Activated CD8-positive, alpha-beta T cell treated with anti-CD3 and anti-CD28 coated beads, Interleukin-2, amount 10 ng/mL, durations not matched to agents 7 days and 5 days (primary cell): ENCODE measurements at regions not wholly inside any gene's neighbourhood (a gene's known extent, or its start where the extent isn't known, plus 50 kb on each side); places are given as distances from the start of the nearest gene placed in this dataset.

ENCODE experiments used
- ATAC-seq: fragments of 150-1000 bp; cut with Tn5 transposase; one replicate; pipeline ENCODE4 v1.10.0; 2021; ENCODE audit warnings: moderate library complexity
- CTCF ChIA-PET: fragments of 350-600 bp; sonication (Branson Sonifier 250); formaldehyde crosslinking; loops from one replicate; lab custom pipeline; 2021; ENCODE audit warnings: antibody characterized with exemption; lab: Charles Lee
- POLR2A ChIA-PET: fragments of 350-600 bp; sonication (Branson Sonifier 250); formaldehyde crosslinking; loops from one replicate; lab custom pipeline; 2021; ENCODE audit warnings: antibody characterized with exemption; lab: Charles Lee
- DNase-seq: peaks from one replicate; pipeline ENCODE4 v3.0.0-alpha.2; 2020
- H3K27ac Mint-ChIP-seq: one replicate; pipeline ENCODE4 v1.8.0; 2021; ENCODE audit warnings: mild to moderate bottlenecking, mixed read lengths
- H3K27me3 Mint-ChIP-seq: one replicate; pipeline ENCODE4 v1.8.0; 2021; ENCODE audit warnings: low read depth, mixed read lengths
- H3K36me3 Mint-ChIP-seq: one replicate; pipeline ENCODE4 v1.8.0; 2021; ENCODE audit warnings: low read depth, mixed read lengths
- H3K4me1 Mint-ChIP-seq: one replicate; pipeline ENCODE4 v1.8.0; 2021; ENCODE audit warnings: low read depth, mixed read lengths
- H3K4me3 Mint-ChIP-seq: one replicate; pipeline ENCODE4 v1.8.0; 2021; ENCODE audit warnings: mild to moderate bottlenecking, mixed read lengths
- H3K9me3 Mint-ChIP-seq: one replicate; pipeline ENCODE4 v1.8.0; 2022; ENCODE audit warnings: mixed read lengths; ENCODE audit not compliant: insufficient read depth

- DNase-seq (no peak), ATAC-seq (no peak)
- H3K27me3 Mint-ChIP-seq, result no peaks in the 10 kb centered on the region
- POLR2A ChIA-PET, result no interaction called here
- H3K4me1 Mint-ChIP-seq, result no peaks in the 10 kb centered on the region
- no peak overlapping the region for H3K27ac Mint-ChIP-seq
- CTCF ChIA-PET, result no interaction called here
- no peak overlapping the region for H3K4me3 Mint-ChIP-seq
- no peaks in the 10 kb centered on the region for H3K9me3 Mint-ChIP-seq
- no peaks in the 10 kb centered on the region for H3K36me3 Mint-ChIP-seq
Measured at GRCh38 chr20:40503119-40503518, 185.9 kb downstream of the MAFB start.

GRCh38 chr20:40502576-40502975 is 186.5 kb downstream of the MAFB start:
- POLR2A ChIA-PET, result no interaction called here
- Mint-ChIP-seq H3K4me1 (no peaks in the 10 kb centered on the region), H3K27ac (no peak overlapping the region), H3K27me3 (no peaks in the 10 kb centered on the region), H3K9me3 (no peaks in the 10 kb centered on the region), H3K36me3 (no peaks in the 10 kb centered on the region), H3K4me3 (no peak overlapping the region)
- CTCF ChIA-PET, result no interaction called here
- no peak for DNase-seq
- no peak for ATAC-seq

GRCh38 chr20:40499391-40499790 is 189.6 kb downstream of the MAFB start:
- H3K27me3 Mint-ChIP-seq, result no peaks in the 10 kb centered on the region
- DNase-seq (no peak), ATAC-seq (no peak)
- no peak overlapping the region for H3K27ac Mint-ChIP-seq
- no peaks in the 10 kb centered on the region for H3K36me3 Mint-ChIP-seq
- no peak overlapping the region for H3K4me3 Mint-ChIP-seq
- no peaks in the 10 kb centered on the region for H3K9me3 Mint-ChIP-seq
- POLR2A ChIA-PET, result no interaction called here
- CTCF ChIA-PET, result no interaction called here
- H3K4me1 Mint-ChIP-seq, result no peaks in the 10 kb centered on the region

GRCh38 chr20:40497899-40498691 is 190.9 kb downstream of the MAFB start:
- H3K27me3 Mint-ChIP-seq, result no peaks in the 10 kb centered on the region
- H3K9me3 Mint-ChIP-seq, result no peaks in the 10 kb centered on the region
- CTCF ChIA-PET, result no interaction called here
- H3K36me3 Mint-ChIP-seq, result no peaks in the 10 kb centered on the region
- H3K4me1 Mint-ChIP-seq, result no peaks in the 10 kb centered on the region
- ATAC-seq (no peak), DNase-seq (no peak)
- POLR2A ChIA-PET, result no interaction called here
- no peak overlapping the region for H3K27ac Mint-ChIP-seq
- no peak overlapping the region for H3K4me3 Mint-ChIP-seq

- ChIA-PET CTCF (no interaction called here), POLR2A (no interaction called here)
- Mint-ChIP-seq H3K4me1 (no peaks in the 10 kb centered on the region), H3K9me3 (no peaks in the 10 kb centered on the region), H3K4me3 (no peak overlapping the region), H3K27me3 (no peaks in the 10 kb centered on the region), H3K27ac (no peak overlapping the region), H3K36me3 (no peaks in the 10 kb centered on the region)
- no peak for ATAC-seq
- no peak for DNase-seq
Measured at GRCh38 chr20:40495956-40496355, 193.1 kb downstream of the MAFB start.

- Mint-ChIP-seq H3K27ac (no peak overlapping the region), H3K4me1 (no peaks in the 10 kb centered on the region), H3K9me3 (no peaks in the 10 kb centered on the region), H3K4me3 (no peak overlapping the region), H3K36me3 (no peaks in the 10 kb centered on the region), H3K27me3 (no peaks in the 10 kb centered on the region)
- DNase-seq (no peak), ATAC-seq (no peak)
- ChIA-PET POLR2A (no interaction called here), CTCF (no interaction called here)
Measured at GRCh38 chr20:40494248-40494647, 194.8 kb downstream of the MAFB start.

- no peaks in the 10 kb centered on the region for H3K36me3 Mint-ChIP-seq
- H3K9me3 Mint-ChIP-seq, result no peaks in the 10 kb centered on the region
- no peak overlapping the region for H3K4me3 Mint-ChIP-seq
- H3K4me1 Mint-ChIP-seq, result no peaks in the 10 kb centered on the region
- ATAC-seq (no peak), DNase-seq (no peak)
- no peaks in the 10 kb centered on the region for H3K27me3 Mint-ChIP-seq
- CTCF ChIA-PET, result no interaction called here
- POLR2A ChIA-PET, result no interaction called here
- no peak overlapping the region for H3K27ac Mint-ChIP-seq
Measured at GRCh38 chr20:40493549-40493948, 195.5 kb downstream of the MAFB start.

- Mint-ChIP-seq H3K27me3 (no peaks in the 10 kb centered on the region), H3K4me1 (no peaks in the 10 kb centered on the region), H3K27ac (no peak overlapping the region), H3K4me3 (no peak overlapping the region), H3K9me3 (no peaks in the 10 kb centered on the region), H3K36me3 (no peaks in the 10 kb centered on the region)
- POLR2A ChIA-PET, result no interaction called here
- CTCF ChIA-PET, result no interaction called here
- DNase-seq (no peak), ATAC-seq (no peak)
Measured at GRCh38 chr20:40493071-40493470, 196.0 kb downstream of the MAFB start.

GRCh38 chr20:40491009-40491590 is 197.9 kb downstream of the MAFB start:
- Mint-ChIP-seq H3K27ac (no peak overlapping the region), H3K27me3 (peaks cover 2% of the 10 kb centered on the region), H3K9me3 (no peaks in the 10 kb centered on the region), H3K4me3 (no peak overlapping the region), H3K36me3 (no peaks in the 10 kb centered on the region), H3K4me1 (no peaks in the 10 kb centered on the region)
- POLR2A ChIA-PET, result no interaction called here
- no peak for ATAC-seq
- CTCF ChIA-PET, result no interaction called here
- DNase-seq, result no peak

- H3K36me3 Mint-ChIP-seq, result no peaks in the 10 kb centered on the region
- DNase-seq (no peak), ATAC-seq (no peak)
- ChIA-PET POLR2A (no interaction called here), CTCF (no interaction called here)
- no peak overlapping the region for H3K4me3 Mint-ChIP-seq
- no peak overlapping the region for H3K27ac Mint-ChIP-seq
- H3K27me3 Mint-ChIP-seq, result peaks cover 2% of the 10 kb centered on the region
- no peaks in the 10 kb centered on the region for H3K4me1 Mint-ChIP-seq
- H3K9me3 Mint-ChIP-seq, result no peaks in the 10 kb centered on the region
Measured at GRCh38 chr20:40489886-40490285, 199.2 kb downstream of the MAFB start.

GRCh38 chr20:40488401-40488800 is 200.6 kb downstream of the MAFB start:
- H3K27me3 Mint-ChIP-seq, result peaks cover 5% of the 10 kb centered on the region
- no peak overlapping the region for H3K4me3 Mint-ChIP-seq
- ChIA-PET POLR2A (no interaction called here), CTCF (no interaction called here)
- H3K9me3 Mint-ChIP-seq, result no peaks in the 10 kb centered on the region
- ATAC-seq (no peak), DNase-seq (no peak)
- H3K36me3 Mint-ChIP-seq, result no peaks in the 10 kb centered on the region
- H3K27ac Mint-ChIP-seq, result no peak overlapping the region
- H3K4me1 Mint-ChIP-seq, result no peaks in the 10 kb centered on the region

GRCh38 chr20:40486297-40486696 is 202.7 kb downstream of the MAFB start:
- ATAC-seq (no peak), DNase-seq (no peak)
- H3K36me3 Mint-ChIP-seq, result no peaks in the 10 kb centered on the region
- POLR2A ChIA-PET, result no interaction called here
- no peak overlapping the region for H3K27ac Mint-ChIP-seq
- CTCF ChIA-PET, result no interaction called here
- H3K4me1 Mint-ChIP-seq, result peaks cover 2% of the 10 kb centered on the region
- H3K27me3 Mint-ChIP-seq, result peaks cover 8% of the 10 kb centered on the region
- H3K9me3 Mint-ChIP-seq, result no peaks in the 10 kb centered on the region
- no peak overlapping the region for H3K4me3 Mint-ChIP-seq
